ENCODE measurements at regions not wholly inside any gene's neighbourhood (a gene's known extent, or its start where the extent isn't known, plus 50 kb on each side); places are given as distances from the start of the nearest gene placed in this dataset.

DNA sequence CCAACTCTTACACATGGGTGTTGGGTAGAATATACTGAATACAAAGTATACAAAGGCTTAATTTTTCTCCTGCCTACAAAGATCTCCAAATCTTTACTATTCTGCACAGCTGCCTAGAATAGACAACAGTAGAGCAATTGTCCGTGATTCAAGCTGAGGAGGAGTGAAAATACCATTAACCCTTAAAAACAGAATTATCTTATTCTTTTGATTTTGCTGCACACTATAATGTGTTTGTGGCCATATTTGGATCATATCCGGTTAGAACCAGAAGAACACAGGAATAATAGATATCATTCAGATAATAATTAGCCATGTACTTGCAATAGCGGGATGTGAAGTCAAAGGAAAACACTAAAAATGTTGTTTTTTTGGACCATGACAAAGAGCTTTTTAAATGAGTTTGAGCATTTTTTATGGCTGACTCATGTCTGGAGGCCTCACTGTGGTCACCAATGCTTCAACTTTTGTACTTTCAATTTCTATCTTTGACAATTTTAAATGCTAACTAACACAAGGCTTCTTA, 197.6 kb upstream of the FOXD3 start:
- no peaks in the 10 kb centered on the region for H3K9me3 ChIP-seq
- intact Hi-C loops (cut with DNase I) = no loop called here
- WGBS = 47% methylated on average over 3 of the region's 3 CpGs
- no peak overlapping the region for H3K4me3 ChIP-seq
- H3K27ac ChIP-seq (replicated peaks in 1 of 4) = no peak overlapping the region
- H3K27me3 ChIP-seq = no peaks in the 10 kb centered on the region
- DNase-seq (ENCODE audit: extremely low spot score) = no peak
- peaks cover 0 to 4% (median 0%) of the 10 kb centered on the region in 4 donors for H3K4me1 ChIP-seq
- TF ChIP-seq EP300 (IDR thresholded peaks at IDR 0.05) = no peak
- TF ChIP-seq, protein P1, sequence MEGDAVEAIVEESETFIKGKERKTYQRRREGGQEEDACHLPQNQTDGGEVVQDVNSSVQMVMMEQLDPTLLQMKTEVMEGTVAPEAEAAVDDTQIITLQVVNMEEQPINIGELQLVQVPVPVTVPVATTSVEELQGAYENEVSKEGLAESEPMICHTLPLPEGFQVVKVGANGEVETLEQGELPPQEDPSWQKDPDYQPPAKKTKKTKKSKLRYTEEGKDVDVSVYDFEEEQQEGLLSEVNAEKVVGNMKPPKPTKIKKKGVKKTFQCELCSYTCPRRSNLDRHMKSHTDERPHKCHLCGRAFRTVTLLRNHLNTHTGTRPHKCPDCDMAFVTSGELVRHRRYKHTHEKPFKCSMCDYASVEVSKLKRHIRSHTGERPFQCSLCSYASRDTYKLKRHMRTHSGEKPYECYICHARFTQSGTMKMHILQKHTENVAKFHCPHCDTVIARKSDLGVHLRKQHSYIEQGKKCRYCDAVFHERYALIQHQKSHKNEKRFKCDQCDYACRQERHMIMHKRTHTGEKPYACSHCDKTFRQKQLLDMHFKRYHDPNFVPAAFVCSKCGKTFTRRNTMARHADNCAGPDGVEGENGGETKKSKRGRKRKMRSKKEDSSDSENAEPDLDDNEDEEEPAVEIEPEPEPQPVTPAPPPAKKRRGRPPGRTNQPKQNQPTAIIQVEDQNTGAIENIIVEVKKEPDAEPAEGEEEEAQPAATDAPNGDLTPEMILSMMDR (IDR thresholded peaks at IDR 0.05) = no peak
- TF ChIP-seq POLR2A (IDR thresholded peaks at IDR 0.05; ENCODE audit: low read depth) = no peak
- TF ChIP-seq POLR2AphosphoS5 (IDR thresholded peaks at IDR 0.05) = no peak
- H3K36me3 ChIP-seq = no peaks in the 10 kb centered on the region

DNA sequence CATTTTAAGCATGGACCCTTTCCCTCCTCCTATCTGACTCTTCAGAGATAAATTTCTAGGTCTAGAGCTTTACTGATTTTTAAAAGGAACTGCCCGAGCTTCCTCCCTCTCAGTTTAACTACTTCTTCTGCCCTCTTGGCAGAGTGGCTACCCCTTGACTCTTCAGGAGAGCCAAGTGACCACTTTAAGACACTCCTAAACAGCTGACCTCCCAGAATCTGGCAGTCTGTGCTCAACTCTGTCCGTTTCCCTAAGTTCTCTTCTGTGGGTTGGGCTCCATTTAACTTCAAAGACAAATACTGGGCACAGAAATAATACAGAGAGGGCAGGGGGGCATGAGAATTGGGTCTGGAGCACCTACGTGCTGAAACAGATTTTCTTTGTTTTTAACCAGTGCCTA, 196.3 kb upstream of the FOXD3 start:
- Histone ChIP-seq H3K27me3 (no peaks in the 10 kb centered on the region), H3K36me3 (no peaks in the 10 kb centered on the region), H3K27ac (replicated peaks in 1 of 4) (no peak overlapping the region), H3K4me3 (no peak overlapping the region), H3K4me1 (peaks cover 0 to 4% (median 0%) of the 10 kb centered on the region in 4 donors), H3K9me3 (no peaks in the 10 kb centered on the region)
- intact Hi-C loops (cut with DNase I) = no loop called here
- TF ChIP-seq EP300 (IDR thresholded peaks at IDR 0.05) = no peak
- TF ChIP-seq POLR2A (IDR thresholded peaks at IDR 0.05; ENCODE audit: low read depth) = no peak
- no peak for TF ChIP-seq POLR2AphosphoS5 (IDR thresholded peaks at IDR 0.05)
- TF ChIP-seq, protein P1 (IDR thresholded peaks at IDR 0.05) = no peak
- no peak for DNase-seq (ENCODE audit: extremely low spot score)
- WGBS = 43% methylated on average over 3 of the region's 3 CpGs

DNA sequence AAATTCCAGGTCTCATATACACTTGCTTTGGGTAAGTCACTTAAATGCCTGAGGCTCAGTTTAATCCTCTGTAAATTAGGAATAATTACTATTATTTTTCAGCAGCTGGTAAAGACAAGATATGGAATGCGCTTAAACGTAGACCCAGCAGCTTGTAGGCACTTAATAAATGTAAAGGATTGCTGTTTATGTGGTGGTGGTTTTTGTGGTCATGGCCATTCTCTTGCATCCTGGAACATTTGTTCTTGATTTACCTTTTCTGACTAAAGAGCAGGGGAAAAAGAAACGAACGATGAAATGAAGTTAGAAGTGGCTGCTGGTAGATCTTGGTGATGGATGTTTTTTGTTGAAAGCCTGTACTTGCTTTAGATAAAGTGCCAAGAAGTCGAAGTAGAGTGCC, 195.0 kb upstream of the FOXD3 start:
- Histone ChIP-seq H3K4me1 (peaks cover 0 to 4% (median 0%) of the 10 kb centered on the region in 4 donors), H3K4me3 (no peak overlapping the region), H3K27ac (replicated peaks in 1 of 4) (no peak overlapping the region), H3K9me3 (no peaks in the 10 kb centered on the region), H3K27me3 (no peaks in the 10 kb centered on the region), H3K36me3 (no peaks in the 10 kb centered on the region)
- DNase-seq (ENCODE audit: extremely low spot score) = no peak
- no peak for TF ChIP-seq EP300 (IDR thresholded peaks at IDR 0.05)
- TF ChIP-seq POLR2AphosphoS5 (IDR thresholded peaks at IDR 0.05) = no peak
- TF ChIP-seq POLR2A (IDR thresholded peaks at IDR 0.05; ENCODE audit: low read depth) = no peak
- TF ChIP-seq, protein P1 (IDR thresholded peaks at IDR 0.05) = no peak
- WGBS = 56% methylated on average over 5 of the region's 5 CpGs
- intact Hi-C loops (cut with DNase I) = no loop called here

DNA sequence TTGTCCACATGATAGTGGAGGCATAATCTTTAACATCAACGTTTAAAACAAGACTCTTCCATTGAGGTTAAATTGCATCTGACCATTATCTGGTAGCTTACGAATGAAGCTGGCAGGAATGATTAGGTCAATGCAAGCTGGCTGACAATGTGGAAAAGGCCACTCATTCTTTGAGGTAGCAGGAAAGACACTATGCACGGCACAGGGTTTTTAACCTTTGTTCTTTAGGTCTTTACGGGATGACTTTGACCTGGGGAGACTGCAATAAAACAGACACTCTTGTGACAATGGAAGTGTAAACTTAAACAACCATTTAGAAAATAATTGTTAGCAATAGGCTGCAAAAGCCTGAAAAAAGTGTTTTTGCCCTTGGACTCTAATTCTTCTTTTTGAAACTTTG, 193.8 kb upstream of the FOXD3 start:
- H3K4me1 ChIP-seq = peaks cover 0 to 4% (median 0%) of the 10 kb centered on the region in 4 donors
- no peak for DNase-seq (ENCODE audit: extremely low spot score)
- TF ChIP-seq EP300 (IDR thresholded peaks at IDR 0.05) = no peak
- intact Hi-C loops (cut with DNase I) = no loop called here
- H3K27me3 ChIP-seq = no peaks in the 10 kb centered on the region
- H3K4me3 ChIP-seq = no peak overlapping the region
- no peaks in the 10 kb centered on the region for H3K9me3 ChIP-seq
- no peak overlapping the region for H3K27ac ChIP-seq (replicated peaks in 1 of 4)
- WGBS = 62% methylated on average over 4 of the region's 4 CpGs
- H3K36me3 ChIP-seq = no peaks in the 10 kb centered on the region

DNA sequence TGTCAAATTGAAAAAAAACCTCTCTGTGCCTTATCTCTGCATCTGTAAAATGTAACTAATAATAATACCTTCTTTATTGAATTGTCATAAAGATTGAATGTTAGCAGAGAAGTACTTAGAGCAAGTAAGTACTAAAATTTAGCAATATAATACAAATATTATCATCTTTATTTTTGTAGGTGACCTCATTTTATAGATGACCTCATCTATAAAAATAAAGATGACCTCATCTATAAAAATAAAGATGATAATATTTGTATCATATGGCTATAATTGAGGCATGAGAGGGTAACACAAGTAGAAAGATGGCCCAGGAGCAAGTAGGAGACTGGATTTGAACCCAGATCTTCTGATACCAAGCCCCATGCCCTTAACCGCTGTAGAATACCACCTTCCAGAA, 193.2 kb upstream of the FOXD3 start:
- no peak overlapping the region for H3K4me3 ChIP-seq
- H3K9me3 ChIP-seq = no peaks in the 10 kb centered on the region
- DNase-seq (ENCODE audit: extremely low spot score) = no peak
- intact Hi-C loops (cut with DNase I) = no loop called here
- WGBS = 94% methylated on average over 1 of the region's 1 CpG
- no peaks in the 10 kb centered on the region for H3K36me3 ChIP-seq
- H3K4me1 ChIP-seq = peaks cover 0 to 4% (median 0%) of the 10 kb centered on the region in 4 donors
- H3K27me3 ChIP-seq = no peaks in the 10 kb centered on the region
- no peak for TF ChIP-seq POLR2AphosphoS5 (IDR thresholded peaks at IDR 0.05)
- no peak for TF ChIP-seq POLR2A (IDR thresholded peaks at IDR 0.05; ENCODE audit: low read depth)
- TF ChIP-seq EP300 (IDR thresholded peaks at IDR 0.05) = no peak
- TF ChIP-seq, protein P1 (IDR thresholded peaks at IDR 0.05) = no peak
- no peak overlapping the region for H3K27ac ChIP-seq (replicated peaks in 1 of 4)
